ENCODE measurements at regions not wholly inside any gene's neighbourhood (a gene's known extent, or its start where the extent isn't known, plus 50 kb on each side); places are given as distances from the start of the nearest gene placed in this dataset.

GRCh38 chr20:8971669-8972316, 97.1 kb upstream of the PLCB4 start:
- intact Hi-C loops (cut with DNase I): no loop called here
- TF ChIP-seq EP300 (IDR thresholded peaks at IDR 0.05) (no peak), POLR2A (IDR thresholded peaks at IDR 0.05; ENCODE audit: low read depth) (no peak), POLR2AphosphoS5 (IDR thresholded peaks at IDR 0.05) (no peak)
- TF ChIP-seq, protein P1, sequence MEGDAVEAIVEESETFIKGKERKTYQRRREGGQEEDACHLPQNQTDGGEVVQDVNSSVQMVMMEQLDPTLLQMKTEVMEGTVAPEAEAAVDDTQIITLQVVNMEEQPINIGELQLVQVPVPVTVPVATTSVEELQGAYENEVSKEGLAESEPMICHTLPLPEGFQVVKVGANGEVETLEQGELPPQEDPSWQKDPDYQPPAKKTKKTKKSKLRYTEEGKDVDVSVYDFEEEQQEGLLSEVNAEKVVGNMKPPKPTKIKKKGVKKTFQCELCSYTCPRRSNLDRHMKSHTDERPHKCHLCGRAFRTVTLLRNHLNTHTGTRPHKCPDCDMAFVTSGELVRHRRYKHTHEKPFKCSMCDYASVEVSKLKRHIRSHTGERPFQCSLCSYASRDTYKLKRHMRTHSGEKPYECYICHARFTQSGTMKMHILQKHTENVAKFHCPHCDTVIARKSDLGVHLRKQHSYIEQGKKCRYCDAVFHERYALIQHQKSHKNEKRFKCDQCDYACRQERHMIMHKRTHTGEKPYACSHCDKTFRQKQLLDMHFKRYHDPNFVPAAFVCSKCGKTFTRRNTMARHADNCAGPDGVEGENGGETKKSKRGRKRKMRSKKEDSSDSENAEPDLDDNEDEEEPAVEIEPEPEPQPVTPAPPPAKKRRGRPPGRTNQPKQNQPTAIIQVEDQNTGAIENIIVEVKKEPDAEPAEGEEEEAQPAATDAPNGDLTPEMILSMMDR (IDR thresholded peaks at IDR 0.05): no peak
- 74% methylated on average over 4 of the region's 4 CpGs for WGBS
- H3K4me1 ChIP-seq: peaks cover 0 to 30% (median 9%) of the 10 kb centered on the region in 4 donors
- H3K9me3 ChIP-seq: no peaks in the 10 kb centered on the region
- no peak overlapping the region for H3K4me3 ChIP-seq
- no peak for DNase-seq (ENCODE audit: extremely low spot score)
- no peak overlapping the region for H3K27ac ChIP-seq (replicated peaks in 1 of 4)
- H3K36me3 ChIP-seq: no peaks in the 10 kb centered on the region
- no peaks in the 10 kb centered on the region for H3K27me3 ChIP-seq

DNA sequence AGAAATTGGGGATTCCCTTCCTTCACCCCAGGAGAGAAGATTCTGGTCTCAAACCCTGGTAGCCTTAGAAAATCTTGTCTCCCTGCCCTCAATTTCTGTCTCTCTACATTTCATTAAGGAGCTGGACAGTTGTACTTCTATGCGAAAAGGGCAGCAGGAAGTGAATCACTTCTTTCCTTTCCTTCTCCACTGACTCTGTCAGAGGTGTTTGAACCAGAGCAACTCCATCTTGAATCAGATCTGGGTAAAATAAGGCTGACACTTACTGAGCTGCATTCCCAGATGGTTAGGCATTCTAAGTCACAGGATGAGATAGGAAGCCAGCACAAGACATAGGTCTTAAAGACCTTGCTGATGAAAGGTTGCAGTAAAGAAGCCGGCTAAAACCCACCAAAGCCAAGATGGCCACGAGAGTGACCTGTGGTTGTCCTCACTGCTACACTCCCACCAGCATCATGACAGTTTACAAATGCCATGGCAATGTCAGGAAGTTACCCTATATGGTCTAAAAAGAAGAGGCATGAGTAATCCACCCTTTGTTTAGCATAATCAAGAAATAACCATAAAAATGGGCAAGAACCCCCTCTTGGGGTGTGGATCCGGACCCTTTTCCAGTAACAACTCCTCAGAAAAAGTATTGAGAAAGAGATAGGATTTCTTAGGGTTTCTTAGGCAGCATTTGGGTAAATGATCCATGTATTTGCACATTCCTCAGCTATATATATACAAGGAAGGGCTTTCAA, 95.8 kb upstream of the PLCB4 start:
- TF ChIP-seq POLR2AphosphoS5 (IDR thresholded peaks at IDR 0.05): no peak
- TF ChIP-seq POLR2A (IDR thresholded peaks at IDR 0.05; ENCODE audit: low read depth): no peak
- TF ChIP-seq EP300 (IDR thresholded peaks at IDR 0.05): no peak
- TF ChIP-seq, protein P1 (IDR thresholded peaks at IDR 0.05): no peak
- peak; percentile 60 for DNase-seq (ENCODE audit: extremely low spot score)
- intact Hi-C loops (cut with DNase I): no loop called here

GRCh38 chr20:8974009-8974708, 94.7 kb upstream of the PLCB4 start:
- Histone ChIP-seq H3K9me3 (no peaks in the 10 kb centered on the region), H3K4me1 (peaks cover 0 to 17% (median 2%) of the 10 kb centered on the region in 4 donors), H3K4me3 (no peak overlapping the region), H3K27me3 (no peaks in the 10 kb centered on the region), H3K36me3 (no peaks in the 10 kb centered on the region), H3K27ac (replicated peaks in 1 of 4) (no peak overlapping the region)
- WGBS: 94% methylated on average over 2 of the region's 2 CpGs
- intact Hi-C loops (cut with DNase I): no loop called here
- TF ChIP-seq POLR2AphosphoS5 (IDR thresholded peaks at IDR 0.05): no peak
- peak; percentile 31 for DNase-seq (ENCODE audit: extremely low spot score)

More for the DNA sequence above, 95.8 kb upstream of the PLCB4 start:
- 100% methylated on average over 4 of the region's 4 CpGs for WGBS
- no peak overlapping the region for H3K4me3 ChIP-seq
- H3K27ac ChIP-seq (replicated peaks in 1 of 4): no peak overlapping the region
- H3K36me3 ChIP-seq: no peaks in the 10 kb centered on the region
- no peaks in the 10 kb centered on the region for H3K9me3 ChIP-seq
- peaks cover 0 to 27% (median 6%) of the 10 kb centered on the region in 4 donors for H3K4me1 ChIP-seq
- H3K27me3 ChIP-seq: no peaks in the 10 kb centered on the region

- intact Hi-C loops (cut with DNase I): no loop called here
- H3K36me3 ChIP-seq: no peaks in the 10 kb centered on the region
- no peak overlapping the region for H3K4me3 ChIP-seq
- H3K4me1 ChIP-seq: peaks cover 0 to 21% (median 19%) of the 10 kb centered on the region in 4 donors
- DNase-seq (ENCODE audit: extremely low spot score): peak; percentile 64
- TF ChIP-seq, protein P1 (IDR thresholded peaks at IDR 0.05): no peak
- TF ChIP-seq POLR2AphosphoS5 (IDR thresholded peaks at IDR 0.05) (peak in 1 of 2 donors; percentile 37), POLR2A (IDR thresholded peaks at IDR 0.05; ENCODE audit: low read depth) (no peak)
- peak overlapping the region in 1 of 4 donors; percentile 39 for H3K27ac ChIP-seq (replicated peaks in 1 of 4)
- no peaks in the 10 kb centered on the region for H3K27me3 ChIP-seq
- WGBS: 52% methylated on average over 5 of the region's 5 CpGs
- H3K9me3 ChIP-seq: no peaks in the 10 kb centered on the region
These were observed 87.4 kb upstream of the PLCB4 start for GRCh38 chr20:8981482-8981881.

All from esophagus muscularis mucosa (tissue), 4 donors.